CD14-positive monocyte (primary cell): ENCODE measurements at regions not wholly inside any gene's neighbourhood (a gene's known extent, or its start where the extent isn't known, plus 50 kb on each side); places are given as distances from the start of the nearest gene placed in this dataset.
A peak's percentile ranks its signal among the peaks of the same experiment; 100 is the strongest.

Experiments used
- DNase-seq, 3 donors: peaks; one replicate each; pipeline ENCODE4 v3.0.0-alpha.2; 2011 to 2022
- H2AFZ ChIP-seq: 2 replicates; pipeline ENCODE4 v1.6.0; 2012; ENCODE audit warnings: mild to moderate bottlenecking, low read depth, low read length, inconsistent platforms; ENCODE audit not compliant: insufficient read depth, poor library complexity, severe bottlenecking
- H3K27ac ChIP-seq, 2 donors: 1 replicate in 1 of 2; 2 replicates in 1 of 2; pipeline ENCODE4 v1.5.1; 2012 to 2013; ENCODE audit warnings: low read length in 2 of 2, control low read depth in 1 of 2, inconsistent platforms in 1 of 2, low read depth in 1 of 2, mild to moderate bottlenecking in 1 of 2
- H3K27me3 ChIP-seq, 2 donors: one replicate each; pipeline versions ENCODE4 v1.6.0 to v1.6.1; 2011 to 2013; ENCODE audit warnings: low read length in 2 of 2; ENCODE audit not compliant: control insufficient read depth in 2 of 2, insufficient read depth in 2 of 2
- H3K36me3 ChIP-seq, 2 donors: replicated peaks in 1 of 2; 1 replicate in 1 of 2; 2 replicates in 1 of 2; pipeline versions ENCODE4 v1.5.1 to v1.6.1; 2012 to 2013; ENCODE audit warnings: low read length in 2 of 2, control low read depth in 1 of 2, inconsistent platforms in 1 of 2, mild to moderate bottlenecking in 1 of 2; ENCODE audit not compliant: insufficient read depth in 2 of 2, control insufficient read depth in 1 of 2
- H3K4me1 ChIP-seq, 2 donors: 1 replicate in 1 of 2; 2 replicates in 1 of 2; pipeline versions ENCODE4 v1.5.1 to v1.6.1; 2012 to 2013; ENCODE audit warnings: low read length in 2 of 2, control low read depth in 1 of 2, inconsistent platforms in 1 of 2, mild to moderate bottlenecking in 1 of 2, moderate library complexity in 1 of 2; ENCODE audit not compliant: insufficient read depth in 2 of 2, control insufficient read depth in 1 of 2
- H3K4me2 ChIP-seq: replicated peaks from 2 replicates; pipeline ENCODE3; 2012; ENCODE audit warnings: low read length, moderate library complexity, mild to moderate bottlenecking; ENCODE audit not compliant: poor library complexity, severe bottlenecking; ENCODE audit errors: extremely low read depth
- H3K4me3 ChIP-seq, 3 experiments: fragments of 200-600 bp in 1 of 3; sonication (generic) in 1 of 3; replicated peaks in 1 of 3; 1 replicate in 2 of 3; 2 replicates in 1 of 3; pipeline ENCODE4 v1.5.1; 2011 to 2013; ENCODE audit warnings: low read length in 3 of 3, mild to moderate bottlenecking in 3 of 3, control low read depth in 2 of 3, low read depth in 2 of 3, inconsistent platforms in 1 of 3, moderate library complexity in 1 of 3
- H3K79me2 ChIP-seq: 2 replicates; pipeline ENCODE4 v1.6.0; 2012; ENCODE audit warnings: mild to moderate bottlenecking, control low read depth, inconsistent platforms, low read length, moderate library complexity; ENCODE audit not compliant: insufficient read depth
- H3K9ac ChIP-seq: 2 replicates; pipeline ENCODE4 v1.6.0; 2017; ENCODE audit warnings: low read length, mild to moderate bottlenecking; ENCODE audit not compliant: insufficient read depth, poor library complexity, severe bottlenecking
- H3K9me3 ChIP-seq, 2 donors: replicated peaks in 1 of 2; 1 replicate in 1 of 2; 2 replicates in 1 of 2; pipeline versions ENCODE4 v1.5.1 to v1.6.1; 2012 to 2013; ENCODE audit warnings: low read length in 2 of 2, control low read depth in 1 of 2; ENCODE audit not compliant: control insufficient read depth in 1 of 2, insufficient read depth in 1 of 2
- H4K20me1 ChIP-seq: 2 replicates; pipeline ENCODE4 v1.6.0; 2012; ENCODE audit warnings: mild to moderate bottlenecking, low read length, control low read depth, moderate library complexity; ENCODE audit not compliant: insufficient read depth
- H3K27ac Mint-ChIP-seq, 7 donors: one replicate each; pipeline ENCODE4 v1.8.0; 2020; ENCODE audit warnings: mild to moderate bottlenecking in 7 of 7, mixed read lengths in 7 of 7, moderate library complexity in 6 of 7, inconsistent platforms in 2 of 7
- H3K27me3 Mint-ChIP-seq, 3 donors: one replicate each; pipeline ENCODE4 v1.8.0; 2021 to 2022; ENCODE audit warnings: low read depth in 3 of 3, mild to moderate bottlenecking in 3 of 3, mixed read lengths in 3 of 3, moderate library complexity in 3 of 3, inconsistent platforms in 1 of 3
- H3K36me3 Mint-ChIP-seq, 2 donors: one replicate each; pipeline ENCODE4 v1.8.0; 2020; ENCODE audit warnings: mixed read lengths in 2 of 2, inconsistent platforms in 1 of 2, mild to moderate bottlenecking in 1 of 2
- H3K4me1 Mint-ChIP-seq: one replicate; pipeline ENCODE4 v1.8.0; 2020; ENCODE audit warnings: mild to moderate bottlenecking, mixed read lengths
- H3K4me3 Mint-ChIP-seq, 2 donors: one replicate each; pipeline ENCODE4 v1.8.0; 2020; ENCODE audit warnings: mild to moderate bottlenecking in 2 of 2, mixed read lengths in 2 of 2, moderate library complexity in 1 of 2
- H3K9me3 Mint-ChIP-seq, 7 donors: one replicate each; pipeline ENCODE4 v1.8.0; 2020 to 2022; ENCODE audit warnings: mixed read lengths in 7 of 7, mild to moderate bottlenecking in 6 of 7, moderate library complexity in 6 of 7, inconsistent platforms in 2 of 7
- CTCF ChIP-seq: fragments of 200-600 bp; IDR thresholded peaks from one replicate; pipeline ENCODE4 v1.8.0; 2022; ENCODE audit warnings: antibody characterized with exemption, mild to moderate bottlenecking
- WGBS: methylation state at CpG from one replicate; pipeline ENCODE4 v1.1.5; 2013; ENCODE audit warnings: missing lambda C conversion rate; ENCODE audit not compliant: insufficient coverage; 5-methylcytosine and 5-hydroxymethylcytosine counted together
- intact Hi-C, 2 donors: fragments of 100-400 bp; cut with micrococcal nuclease; formaldehyde crosslinking; loops; one replicate each; pipeline versions ENCODE4 v1.15.0 to v1.15.1; 2023

- TF ChIP-seq CTCF, result no peak
- Mint-ChIP-seq H3K4me3 (no peak overlapping the region), H3K36me3 (no peaks in the 10 kb centered on the region), H3K4me1 (peaks cover 31% of the 10 kb centered on the region), H3K27me3 (peaks cover 6 to 9% (median 8%) of the 10 kb centered on the region in 3 donors), H3K9me3 (no peaks in the 10 kb centered on the region), H3K27ac (peak overlapping the region in 1 of 7 donors; percentile 19)
- no peaks in the 10 kb centered on the region for H3K27me3 ChIP-seq
- no peak overlapping the region for H3K27ac ChIP-seq
- no peak overlapping the region for H3K4me2 ChIP-seq
- no peak overlapping the region for H2AFZ ChIP-seq
- no peaks in the 10 kb centered on the region for H3K36me3 ChIP-seq
- H3K4me3 ChIP-seq, result no peak overlapping the region
- H3K4me1 ChIP-seq, result peaks cover 15 to 21% of the 10 kb centered on the region in 2 donors
- no peaks in the 10 kb centered on the region for H3K79me2 ChIP-seq
- 94% methylated on average over 23 of the region's 25 CpGs for WGBS
- no peaks in the 10 kb centered on the region for H4K20me1 ChIP-seq
- no peaks in the 10 kb centered on the region for H3K9me3 ChIP-seq
- no peak overlapping the region for H3K9ac ChIP-seq
- DNase-seq, result no peak
- intact Hi-C loops, result no loop called here
Observed at GRCh38 chr10:124197371-124198124, 104.2 kb upstream of the CHST15 start.

- peaks cover 8 to 15% (median 9%) of the 10 kb centered on the region in 3 donors for H3K27me3 Mint-ChIP-seq
Observed at GRCh38 chr10:124196659-124197058, 103.3 kb upstream of the CHST15 start.

More at GRCh38 chr10:124196659-124197058, 103.3 kb upstream of the CHST15 start:
- Histone ChIP-seq H3K27me3 (no peaks in the 10 kb centered on the region), H3K79me2 (no peaks in the 10 kb centered on the region), H3K27ac (no peak overlapping the region), H3K36me3 (no peaks in the 10 kb centered on the region), H2AFZ (no peak overlapping the region), H3K4me2 (no peak overlapping the region), H3K4me3 (no peak overlapping the region), H3K4me1 (peaks cover 15 to 24% of the 10 kb centered on the region in 2 donors), H4K20me1 (no peaks in the 10 kb centered on the region), H3K9ac (no peak overlapping the region), H3K9me3 (no peaks in the 10 kb centered on the region)
- H3K36me3 Mint-ChIP-seq, result peaks cover 0 to 2% of the 10 kb centered on the region in 2 donors
- H3K9me3 Mint-ChIP-seq, result no peaks in the 10 kb centered on the region
- WGBS, result 46% methylated on average over 4 of the region's 5 CpGs
- no peak for TF ChIP-seq CTCF
- intact Hi-C loops, result no loop called here
- peak in 1 of 3 donors; percentile 41 for DNase-seq
- peaks cover 33% of the 10 kb centered on the region for H3K4me1 Mint-ChIP-seq
- H3K27ac Mint-ChIP-seq, result peak overlapping the region in 1 of 7 donors; percentile 7
- peak overlapping the region in 1 of 2 donors; percentile 8 for H3K4me3 Mint-ChIP-seq
